GM18873 (cell line): ENCODE measurements at regions not wholly inside any gene's neighbourhood (a gene's known extent, or its start where the extent isn't known, plus 50 kb on each side); places are given as distances from the start of the nearest gene placed in this dataset.
"Not testable (repeated sequence)": the region's sequence is repeated elsewhere in the genome, so short reads cannot be mapped to it uniquely, and the experiment has no call there.

Experiments
- ATAC-seq: cut with Tn5 transposase; IDR thresholded peaks from one replicate; pipeline ENCODE4 v1.9.1; 2021; ENCODE audit warnings: mild to moderate bottlenecking, moderate library complexity, moderate number of reproducible peaks; ENCODE audit not compliant: unreplicated experiment, low FRiP score

- no peak for ATAC-seq
These were observed 100.4 kb upstream of the OSBPL11 start for GRCh38 chr3:125695688-125696087.

- ATAC-seq = not testable (repeated sequence)
These were observed 101.8 kb upstream of the OSBPL11 start for GRCh38 chr3:125697126-125697525.

- not testable (repeated sequence) for ATAC-seq
These were observed 102.8 kb upstream of the OSBPL11 start for GRCh38 chr3:125697979-125698640.

GRCh38 chr3:125715651-125716050, 120.4 kb upstream of the OSBPL11 start:
- no peak for ATAC-seq

GRCh38 chr3:125732151-125732550, 136.9 kb upstream of the OSBPL11 start:
- not testable (repeated sequence) for ATAC-seq

- ATAC-seq = not testable (repeated sequence)
These were observed 146.9 kb upstream of the OSBPL11 start for GRCh38 chr3:125741991-125742718.

GRCh38 chr3:125742845-125743244, 147.5 kb upstream of the OSBPL11 start:
- not testable (repeated sequence) for ATAC-seq

GRCh38 chr3:125757050-125757449, 161.8 kb upstream of the OSBPL11 start:
- not testable (repeated sequence) for ATAC-seq

GRCh38 chr3:125758641-125759130, 163.4 kb upstream of the OSBPL11 start:
- not testable (repeated sequence) for ATAC-seq

- ATAC-seq = not testable (repeated sequence)
These were observed 167.3 kb upstream of the OSBPL11 start for GRCh38 chr3:125762601-125763000.

- not testable (repeated sequence) for ATAC-seq
These were observed 171.1 kb upstream of the OSBPL11 start for GRCh38 chr3:125766285-125766826.

GRCh38 chr3:125766931-125767330, 171.6 kb upstream of the OSBPL11 start:
- not testable (repeated sequence) for ATAC-seq

- ATAC-seq = no peak
These were observed 172.3 kb upstream of the OSBPL11 start for GRCh38 chr3:125767641-125768040.

GRCh38 chr3:125768821-125769220, 173.5 kb upstream of the OSBPL11 start:
- ATAC-seq = not testable (repeated sequence)

GRCh38 chr3:125771506-125771905, 176.2 kb upstream of the OSBPL11 start:
- not testable (repeated sequence) for ATAC-seq

GRCh38 chr3:125774433-125775034, 179.2 kb upstream of the OSBPL11 start:
- not testable (repeated sequence) for ATAC-seq

GRCh38 chr3:125775106-125775505, 179.8 kb upstream of the OSBPL11 start:
- ATAC-seq = not testable (repeated sequence)

GRCh38 chr3:125775606-125776294, 180.5 kb upstream of the OSBPL11 start:
- not testable (repeated sequence) for ATAC-seq

- ATAC-seq = not testable (repeated sequence)
These were observed 184.0 kb upstream of the OSBPL11 start for GRCh38 chr3:125779276-125779675.

- ATAC-seq = not testable (repeated sequence)
These were observed 184.6 kb upstream of the OSBPL11 start for GRCh38 chr3:125779918-125780317.
